ENCODE measurements at regions not wholly inside any gene's neighbourhood (a gene's known extent, or its start where the extent isn't known, plus 50 kb on each side); places are given as distances from the start of the nearest gene placed in this dataset.
"Not testable (repeated sequence)": the region's sequence is repeated elsewhere in the genome, so short reads cannot be mapped to it uniquely, and the experiment has no call there.

DNA sequence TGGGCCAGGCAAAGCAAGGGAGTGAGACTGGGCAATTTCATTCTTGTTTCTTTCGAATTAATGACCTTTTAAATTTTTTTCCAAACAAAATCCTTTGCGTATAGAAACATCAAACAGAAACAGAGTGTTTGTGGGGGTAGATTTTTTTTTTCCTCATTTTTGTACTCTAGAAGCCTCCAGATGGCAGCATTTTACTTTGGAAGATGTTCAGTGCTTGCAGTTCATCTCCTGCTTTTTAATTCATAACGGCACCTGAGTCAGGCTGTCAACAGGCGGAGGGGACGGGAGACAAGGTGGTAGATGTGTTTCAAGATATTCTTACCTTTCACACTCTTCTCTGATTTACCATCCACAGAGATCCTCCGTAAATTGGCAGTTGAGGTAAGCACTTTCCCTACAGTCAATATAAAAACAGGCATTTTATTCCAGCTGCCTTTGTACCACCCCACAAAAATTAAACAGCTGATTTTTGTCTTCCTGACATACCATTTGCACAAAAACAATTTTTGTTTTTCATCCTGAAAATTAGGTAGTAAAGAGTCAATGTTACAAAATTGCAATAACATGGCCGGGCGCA is 99.5 kb upstream of the FBXL17 start:
- DNase-seq (ENCODE audit: low read depth in 4 of 4, low spot score in 2 of 4), result peak in 2 of 4 donors; percentile 3 to 25

DNA sequence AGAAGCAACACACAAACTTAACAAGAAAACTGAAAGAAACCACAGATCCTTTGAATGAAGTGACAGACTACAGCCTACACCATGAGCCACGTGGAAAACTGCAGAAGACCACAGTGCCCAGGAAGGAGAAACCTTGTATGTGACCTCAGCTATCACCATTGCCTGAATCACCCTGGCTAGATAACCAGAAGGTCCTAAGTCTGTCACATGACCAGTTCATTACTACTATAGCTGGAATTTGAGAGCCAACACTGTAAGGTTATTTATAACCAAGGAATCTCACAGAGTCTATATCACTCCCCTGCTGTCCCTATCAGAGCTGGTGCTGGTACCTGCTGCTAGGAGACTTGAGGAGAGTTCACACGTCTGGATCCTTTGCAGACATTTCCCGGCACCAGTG is 90.3 kb upstream of the FBXL17 start:
- DNase-seq (ENCODE audit: low read depth in 4 of 4, low spot score in 2 of 4), result no peak

DNA sequence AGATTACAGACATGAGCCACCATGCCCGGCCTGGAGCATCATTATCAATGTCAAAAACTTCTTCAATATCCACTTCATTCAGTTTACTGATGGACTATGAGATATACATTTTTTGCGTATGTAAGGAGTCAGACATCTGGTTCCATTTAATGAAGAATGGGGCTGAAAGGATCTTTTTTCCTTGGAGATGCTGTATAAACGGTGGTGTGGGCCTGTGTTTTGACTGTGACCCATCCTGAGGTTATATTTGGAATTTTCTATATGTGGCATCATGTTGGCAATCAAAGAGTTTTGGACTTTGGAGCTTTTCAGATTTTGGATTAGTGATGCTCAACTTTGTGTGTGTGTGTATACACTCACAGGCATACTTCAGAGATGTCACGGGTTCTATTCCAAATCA is 85.7 kb upstream of the FBXL17 start:
- DNase-seq (ENCODE audit: low read depth in 4 of 4, low spot score in 2 of 4), result no peak

DNA sequence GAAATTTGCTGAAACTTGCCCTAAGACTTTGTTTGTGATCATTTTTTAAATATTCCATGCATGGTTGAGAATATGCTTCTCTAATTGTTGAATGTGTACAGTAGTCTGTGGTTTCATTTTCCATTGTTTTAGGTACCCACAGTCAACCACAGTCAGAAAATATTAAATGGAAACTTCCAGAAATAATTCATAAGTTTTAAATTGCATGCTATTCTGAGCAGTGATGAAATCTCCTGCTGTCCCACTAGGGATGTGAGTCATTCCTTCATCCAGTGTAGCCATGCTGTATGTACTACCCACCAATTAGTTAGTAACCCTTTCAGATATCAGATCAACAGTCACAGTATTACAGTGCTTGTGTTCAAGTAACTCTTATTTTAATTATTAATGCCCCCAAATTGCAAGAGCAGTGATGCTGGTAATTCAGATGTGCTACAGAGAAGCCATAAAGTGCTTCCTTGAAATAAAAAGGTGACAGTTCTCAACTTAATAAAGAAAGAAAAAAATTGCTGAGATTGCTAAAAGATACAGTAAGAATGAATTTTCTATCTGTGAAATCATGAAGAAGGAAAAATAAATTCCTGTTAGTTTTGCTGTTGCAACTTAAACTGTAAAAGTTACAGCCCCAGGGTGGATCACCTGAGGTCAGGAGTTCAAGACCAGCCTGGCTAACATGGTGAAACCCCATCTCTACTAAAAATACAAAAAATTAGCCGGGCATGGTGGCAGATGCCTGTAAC is 79.9 kb upstream of the FBXL17 start:
- DNase-seq (ENCODE audit: low read depth in 4 of 4, low spot score in 2 of 4), result no peak

DNA sequence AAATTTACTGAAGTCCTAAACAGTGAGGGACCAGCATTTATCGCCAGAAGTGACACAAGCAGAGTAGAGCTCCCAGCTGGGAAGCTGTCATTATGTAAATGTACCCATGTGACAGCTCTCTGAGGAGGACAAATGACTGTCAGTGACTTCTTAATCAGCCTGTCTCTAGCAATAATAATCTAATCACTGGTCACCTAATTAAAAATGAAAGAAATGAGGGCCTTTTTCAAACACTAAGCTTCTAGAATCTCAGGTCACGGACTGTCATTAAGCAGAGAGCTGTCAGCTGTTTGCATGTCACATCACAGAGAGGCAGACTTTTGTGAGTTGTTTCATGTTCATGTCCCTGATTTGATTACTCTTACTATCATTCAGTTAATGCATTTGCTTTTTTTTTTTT is 77.9 kb upstream of the FBXL17 start:
- peak in 2 of 4 donors; percentile 7 to 48 for DNase-seq (ENCODE audit: low read depth in 4 of 4, low spot score in 2 of 4)

DNA sequence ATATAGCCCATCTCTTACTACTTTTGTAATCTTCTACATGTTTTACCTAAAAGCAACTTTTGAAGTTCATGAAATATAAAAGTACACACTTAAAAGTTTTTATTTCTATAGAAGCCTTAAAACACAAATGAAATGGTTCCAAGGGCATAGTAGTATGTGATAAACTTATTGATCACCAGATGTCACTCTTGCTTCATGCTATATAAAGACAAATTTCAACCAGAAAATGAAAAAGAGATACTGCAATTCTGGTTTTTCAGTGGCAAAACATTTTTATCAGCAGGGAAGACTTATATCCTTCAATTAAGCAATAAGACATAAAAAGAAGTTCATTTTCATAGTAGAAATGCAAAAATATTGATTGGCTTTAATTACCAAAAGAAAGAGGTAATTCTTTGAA is 69.4 kb upstream of the FBXL17 start:
- DNase-seq (ENCODE audit: low read depth in 4 of 4, low spot score in 2 of 4), result no peak

DNA sequence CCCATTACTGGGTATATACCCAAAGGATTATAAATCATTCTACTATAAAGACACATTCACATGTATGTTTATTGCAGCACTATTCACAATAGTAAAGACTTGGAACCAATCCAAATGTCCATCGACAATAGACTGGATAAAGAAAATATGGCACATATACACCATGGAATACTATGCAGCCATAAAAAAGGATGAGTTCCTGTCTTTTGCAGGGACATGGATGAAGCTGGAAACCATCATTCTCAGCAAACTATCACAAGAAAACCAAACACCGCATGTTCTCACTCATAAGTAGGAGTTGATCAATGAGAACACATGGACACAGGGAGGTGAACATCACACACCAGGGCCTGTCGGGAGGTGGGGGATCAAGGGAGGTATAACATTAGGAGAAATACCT is 62.2 kb upstream of the FBXL17 start:
- not testable (repeated sequence) for DNase-seq (ENCODE audit: low read depth in 4 of 4, low spot score in 2 of 4)

DNA sequence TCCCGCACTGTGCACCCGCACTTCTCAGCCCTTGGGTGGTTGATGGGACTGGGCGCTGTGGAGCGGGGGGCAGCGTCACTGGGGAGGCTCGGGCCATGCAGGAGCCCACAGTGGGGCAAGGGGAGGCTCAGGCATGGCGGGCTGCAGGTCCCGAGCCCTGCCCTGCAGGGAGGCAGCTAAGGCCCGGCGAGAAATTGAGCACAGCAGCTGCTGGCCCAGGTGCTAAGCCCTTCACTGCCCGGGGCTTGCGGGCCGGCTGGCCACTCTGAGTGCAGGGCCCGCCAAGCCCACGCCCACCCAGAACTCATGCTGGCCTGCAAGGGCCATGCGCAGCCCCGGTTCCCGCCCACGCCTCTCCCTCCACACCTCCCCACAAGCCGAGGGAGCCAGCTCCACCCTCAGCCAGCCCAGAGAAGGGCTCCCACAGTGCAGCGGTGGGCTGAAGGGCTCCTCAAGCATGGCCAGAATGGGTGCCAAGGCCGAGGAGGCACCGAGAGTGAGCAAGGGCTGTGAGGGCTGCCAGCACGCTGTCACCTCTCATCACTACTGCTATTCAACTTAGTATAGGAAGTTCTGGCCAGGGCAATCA is 60.3 kb upstream of the FBXL17 start:
- DNase-seq (ENCODE audit: low read depth in 4 of 4, low spot score in 2 of 4), result not testable (repeated sequence)

DNA sequence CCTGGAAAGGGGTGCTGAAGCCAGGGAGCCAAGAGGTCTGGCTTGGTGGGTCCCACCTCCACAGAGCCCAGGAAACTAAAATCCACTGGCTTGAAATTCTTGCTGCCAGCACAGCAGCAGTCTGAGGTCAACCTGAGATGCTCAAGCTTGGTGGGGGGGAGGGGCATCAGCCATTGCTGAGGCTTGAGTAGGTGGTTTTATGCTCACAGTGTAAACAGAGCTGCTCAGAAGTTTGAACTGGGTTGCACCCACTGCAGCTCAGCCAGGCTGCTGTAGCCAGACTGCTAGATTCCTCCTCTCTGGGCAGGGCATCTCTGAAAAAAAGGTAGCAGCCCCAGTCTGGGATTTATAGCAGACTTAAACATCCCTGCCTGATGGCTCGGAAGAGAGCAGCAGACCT is 55.5 kb upstream of the FBXL17 start:
- DNase-seq (ENCODE audit: low read depth in 4 of 4, low spot score in 2 of 4), result no peak

DNA sequence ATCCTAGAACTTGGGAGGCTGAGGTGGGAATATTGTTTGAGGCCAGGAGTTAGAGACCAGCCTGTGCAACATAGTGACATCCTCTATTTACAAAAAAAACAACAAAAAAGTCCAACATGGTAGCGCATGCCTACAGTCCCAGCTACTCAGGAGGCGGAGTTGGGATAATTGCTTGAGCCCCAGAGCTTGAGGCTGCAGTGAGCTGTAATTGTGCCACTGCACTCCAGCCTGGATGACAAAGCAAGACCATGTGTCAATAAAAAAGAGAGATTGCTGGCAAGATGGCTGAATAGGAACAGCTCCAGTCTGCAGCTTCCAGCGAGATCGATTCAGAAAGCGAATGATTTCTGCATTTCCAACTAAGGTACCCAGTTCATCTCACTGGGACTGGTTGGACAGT is 54.8 kb upstream of the FBXL17 start:
- no peak for DNase-seq (ENCODE audit: low read depth in 4 of 4, low spot score in 2 of 4)

DNA sequence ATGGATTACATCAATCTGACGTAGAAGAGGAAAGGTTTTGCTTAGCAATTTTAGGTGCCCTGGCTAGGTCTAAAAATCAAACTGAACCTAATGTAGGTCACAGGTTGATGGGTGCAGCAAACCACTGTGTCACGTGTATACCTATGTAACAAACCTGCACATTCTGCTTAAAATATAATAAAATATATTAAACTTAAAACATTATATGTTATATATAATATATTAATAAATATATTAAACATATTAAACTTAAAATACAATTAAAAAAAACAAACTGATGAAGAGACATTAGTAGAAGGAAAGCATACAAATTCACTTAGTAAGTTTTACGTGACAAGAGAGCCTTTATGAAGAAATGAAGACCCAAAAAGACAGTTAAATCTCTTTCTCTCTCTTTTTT is 51.7 kb upstream of the FBXL17 start:
- no peak for DNase-seq (ENCODE audit: low read depth in 4 of 4, low spot score in 2 of 4)

DNA sequence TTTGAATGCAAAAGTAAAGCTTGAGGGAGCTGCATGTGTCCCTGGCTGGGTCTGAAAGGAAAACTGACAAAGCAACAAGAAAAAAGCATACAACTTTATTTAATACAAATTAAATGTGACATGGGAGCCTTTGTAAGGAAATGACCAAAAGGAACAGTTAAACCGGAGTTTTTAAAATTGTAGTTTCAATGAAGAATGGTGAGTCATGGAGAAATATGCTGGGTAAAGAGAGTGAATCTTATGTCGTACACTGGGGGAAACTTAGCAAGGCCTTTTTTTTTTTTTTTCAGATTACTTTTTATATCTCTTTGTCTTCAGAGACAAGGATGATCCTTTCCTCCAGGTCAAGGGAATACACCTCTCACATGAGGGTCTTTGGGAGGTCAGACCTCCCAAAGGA is 50.1 kb upstream of the FBXL17 start:
- DNase-seq (ENCODE audit: low read depth in 4 of 4, low spot score in 2 of 4), result no peak

All from left renal cortex interstitium (tissue), 4 donors.